GM21526 (cell line): ENCODE measurements at regions not wholly inside any gene's neighbourhood (a gene's known extent, or its start where the extent isn't known, plus 50 kb on each side); places are given as distances from the start of the nearest gene placed in this dataset.
"Not testable (repeated sequence)": the region's sequence is repeated elsewhere in the genome, so short reads cannot be mapped to it uniquely, and the experiment has no call there.

ENCODE experiments used
- ATAC-seq: cut with Tn5 transposase; IDR thresholded peaks from one replicate; pipeline ENCODE4 v1.9.1; 2021; ENCODE audit warnings: moderate library complexity; ENCODE audit not compliant: unreplicated experiment, low FRiP score

GRCh38 chr4:38455092-38455862 is 208.7 kb upstream of the KLF3 start:
- ATAC-seq, result no peak

- ATAC-seq, result no peak
These were observed 207.9 kb upstream of the KLF3 start for GRCh38 chr4:38456096-38456495.

- ATAC-seq, result no peak
These were observed 202.7 kb upstream of the KLF3 start for GRCh38 chr4:38461342-38461741.

GRCh38 chr4:38462367-38463055 is 201.5 kb upstream of the KLF3 start:
- no peak for ATAC-seq

- ATAC-seq, result no peak
These were observed 200.6 kb upstream of the KLF3 start for GRCh38 chr4:38463268-38463958.

- no peak for ATAC-seq
These were observed 199.7 kb upstream of the KLF3 start for GRCh38 chr4:38464328-38464727.

GRCh38 chr4:38466401-38466800 is 197.6 kb upstream of the KLF3 start:
- ATAC-seq, result no peak

- ATAC-seq, result no peak
These were observed 196.7 kb upstream of the KLF3 start for GRCh38 chr4:38467296-38467695.

- ATAC-seq, result no peak
These were observed 195.6 kb upstream of the KLF3 start for GRCh38 chr4:38468339-38468866.

GRCh38 chr4:38469410-38469809 is 194.6 kb upstream of the KLF3 start:
- no peak for ATAC-seq

- no peak for ATAC-seq
These were observed 193.2 kb upstream of the KLF3 start for GRCh38 chr4:38470735-38471262.

GRCh38 chr4:38482696-38483095 is 181.3 kb upstream of the KLF3 start:
- no peak for ATAC-seq

- not testable (repeated sequence) for ATAC-seq
These were observed 180.4 kb upstream of the KLF3 start for GRCh38 chr4:38483628-38484027.

- no peak for ATAC-seq
These were observed 174.8 kb upstream of the KLF3 start for GRCh38 chr4:38489011-38489861.

GRCh38 chr4:38489924-38490639 is 173.9 kb upstream of the KLF3 start:
- no peak for ATAC-seq

- ATAC-seq, result no peak
These were observed 173.1 kb upstream of the KLF3 start for GRCh38 chr4:38490753-38491446.

- ATAC-seq, result no peak
These were observed 172.0 kb upstream of the KLF3 start for GRCh38 chr4:38491854-38492478.

- ATAC-seq, result no peak
These were observed 170.9 kb upstream of the KLF3 start for GRCh38 chr4:38493066-38493465.
